ENCODE measurements at regions not wholly inside any gene's neighbourhood (a gene's known extent, or its start where the extent isn't known, plus 50 kb on each side); places are given as distances from the start of the nearest gene placed in this dataset.
"Not testable (repeated sequence)": the region's sequence is repeated elsewhere in the genome, so short reads cannot be mapped to it uniquely, and the experiment has no call there.

DNA sequence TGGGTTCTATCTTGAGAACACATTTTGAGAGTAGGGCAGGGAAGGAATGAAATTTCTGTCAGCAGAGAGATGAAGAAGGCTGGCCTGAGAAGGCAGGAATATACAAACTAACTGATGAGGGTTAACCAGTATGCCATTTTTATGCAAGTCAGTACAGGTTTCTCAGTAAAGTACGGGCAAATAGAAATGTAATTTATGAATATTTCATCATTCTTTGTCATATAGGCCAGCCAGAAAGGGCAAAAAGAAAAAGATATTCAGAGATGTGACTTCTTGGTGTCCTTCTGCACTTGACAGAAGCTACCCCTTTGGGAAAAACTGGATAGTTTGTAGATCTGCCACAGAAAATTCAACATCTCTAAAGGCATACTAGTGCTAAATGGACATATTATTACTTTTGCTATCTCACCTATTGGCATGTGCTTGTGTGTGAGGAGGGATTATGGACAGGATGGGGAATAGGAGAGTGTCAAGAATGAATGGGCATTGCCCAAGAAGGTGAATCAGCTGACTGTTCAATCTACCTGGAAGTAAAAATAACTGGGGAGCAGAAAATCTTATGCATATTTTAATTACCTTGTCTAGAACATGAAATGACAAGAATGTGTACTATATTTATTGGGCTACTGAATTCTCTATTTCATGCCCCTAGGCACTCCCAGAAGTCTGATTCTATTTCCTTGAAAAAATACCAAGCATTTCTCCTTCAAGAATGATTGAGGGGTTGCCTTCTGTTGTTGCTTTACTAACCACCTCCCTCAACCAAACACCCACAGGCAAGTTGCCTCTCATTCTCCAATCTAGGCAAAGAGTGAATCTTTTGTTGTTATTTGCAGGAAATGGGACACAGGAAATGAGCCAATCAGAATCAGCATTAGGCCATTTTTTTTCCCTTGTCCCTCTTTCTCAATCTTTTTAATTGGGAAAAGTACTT, 175.1 kb upstream of the SLC38A2 start:
- DNase-seq (ENCODE audit: low read depth) = peak; percentile 63

- DNase-seq (ENCODE audit: low read depth) = peak; percentile 51
Measured at GRCh38 chr12:46546634-46547273, 174.2 kb upstream of the SLC38A2 start.

DNA sequence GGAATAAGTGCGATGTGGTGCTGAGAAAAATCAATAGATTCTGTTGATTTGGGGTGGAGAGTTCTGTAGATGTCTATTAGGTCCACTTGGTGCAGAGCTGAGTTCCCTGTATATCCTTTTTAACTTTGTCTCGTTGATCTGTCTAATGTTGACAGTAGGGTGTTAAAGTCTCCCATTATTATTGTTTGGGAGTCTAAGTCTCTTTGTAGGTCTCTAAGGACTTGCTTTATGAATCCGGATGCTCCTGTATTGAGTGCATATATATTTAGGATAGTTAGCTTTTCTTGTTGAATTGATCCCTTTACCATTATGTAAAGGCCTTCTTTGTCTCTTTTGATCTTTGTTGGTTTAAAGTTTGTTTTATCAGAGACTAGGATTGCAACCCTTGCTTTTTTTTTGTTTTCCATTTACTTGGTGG, 170.8 kb upstream of the SLC38A2 start:
- not testable (repeated sequence) for DNase-seq (ENCODE audit: low read depth)

- no peak for DNase-seq (ENCODE audit: low read depth)
Measured at GRCh38 chr12:46538976-46539375, 166.4 kb upstream of the SLC38A2 start.

DNA sequence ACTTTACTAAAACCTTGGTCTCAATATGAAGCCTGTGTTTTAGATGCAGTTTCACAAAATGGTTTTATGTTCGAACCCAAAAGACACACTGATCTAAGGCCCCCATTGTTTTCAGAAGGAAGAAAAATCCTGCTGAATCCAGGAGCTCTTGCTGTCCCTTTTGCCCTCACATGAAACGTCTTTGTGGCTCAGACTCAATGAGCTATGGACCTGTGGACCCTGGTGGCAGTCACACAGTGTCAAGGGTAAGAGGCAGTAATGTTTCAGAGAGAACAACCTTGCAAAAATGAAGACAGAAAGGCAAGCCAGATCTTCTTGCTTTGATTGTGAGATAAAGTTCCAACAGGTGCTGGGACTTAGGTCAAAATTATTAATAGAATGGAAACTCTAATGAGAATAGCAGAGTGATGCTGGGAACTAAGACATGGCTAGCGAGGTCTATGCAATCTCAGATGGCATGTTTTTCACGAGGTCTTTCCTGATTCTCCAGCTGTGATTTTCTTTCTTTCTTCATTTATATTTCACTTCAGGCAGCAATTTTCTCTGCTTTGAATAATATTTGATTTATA, 164.9 kb upstream of the SLC38A2 start:
- no peak for DNase-seq (ENCODE audit: low read depth)

GRCh38 chr12:46536316-46536715, 163.7 kb upstream of the SLC38A2 start:
- DNase-seq (ENCODE audit: low read depth) = not testable (repeated sequence)

GRCh38 chr12:46535907-46536306, 163.3 kb upstream of the SLC38A2 start:
- no peak for DNase-seq (ENCODE audit: low read depth)

DNA sequence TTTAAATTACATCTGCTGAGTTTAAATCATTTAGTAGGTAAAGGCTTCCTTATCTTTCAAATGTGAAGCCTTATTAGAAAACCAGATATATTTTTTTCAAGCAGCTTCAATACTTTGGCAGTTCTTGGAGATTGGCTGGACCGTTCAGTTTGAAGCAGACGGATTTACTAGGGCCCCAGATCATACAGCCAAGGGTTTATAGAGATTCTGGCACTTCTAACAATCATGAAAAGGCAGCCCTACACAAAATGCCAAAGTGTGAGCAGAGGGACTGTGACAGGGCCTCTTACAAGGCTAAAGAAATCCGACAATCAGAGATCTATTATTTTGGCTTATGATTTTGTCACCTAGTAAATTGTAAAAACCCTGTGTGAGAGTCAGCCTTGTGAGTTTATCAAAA, 162.8 kb upstream of the SLC38A2 start:
- no peak for DNase-seq (ENCODE audit: low read depth)

GRCh38 chr12:46534327-46534840, 161.8 kb upstream of the SLC38A2 start:
- no peak for DNase-seq (ENCODE audit: low read depth)

GRCh38 chr12:46533723-46534122, 161.2 kb upstream of the SLC38A2 start:
- no peak for DNase-seq (ENCODE audit: low read depth)

DNA sequence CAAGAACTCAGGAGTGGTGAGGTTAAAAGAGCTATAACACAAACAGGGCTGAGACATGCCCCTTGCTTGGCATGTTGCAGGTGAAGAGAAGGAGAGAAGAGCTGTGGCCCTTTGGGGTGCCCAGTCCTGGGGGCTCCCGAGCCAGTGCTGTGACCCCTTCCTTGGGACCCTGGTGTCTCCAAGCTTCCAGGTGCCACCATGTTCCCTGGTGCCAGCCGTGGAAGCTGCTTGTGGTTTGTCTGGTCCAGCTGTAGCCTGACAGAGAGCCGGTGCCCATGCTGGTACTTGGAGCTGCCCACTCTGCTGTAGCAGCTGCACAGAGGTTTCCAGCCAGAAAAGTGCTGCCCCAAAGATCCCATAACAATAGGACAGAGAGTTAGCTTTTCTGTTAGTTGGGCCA, 159.2 kb upstream of the SLC38A2 start:
- DNase-seq (ENCODE audit: low read depth) = no peak

GRCh38 chr12:46531059-46531785, 158.6 kb upstream of the SLC38A2 start:
- no peak for DNase-seq (ENCODE audit: low read depth)

DNA sequence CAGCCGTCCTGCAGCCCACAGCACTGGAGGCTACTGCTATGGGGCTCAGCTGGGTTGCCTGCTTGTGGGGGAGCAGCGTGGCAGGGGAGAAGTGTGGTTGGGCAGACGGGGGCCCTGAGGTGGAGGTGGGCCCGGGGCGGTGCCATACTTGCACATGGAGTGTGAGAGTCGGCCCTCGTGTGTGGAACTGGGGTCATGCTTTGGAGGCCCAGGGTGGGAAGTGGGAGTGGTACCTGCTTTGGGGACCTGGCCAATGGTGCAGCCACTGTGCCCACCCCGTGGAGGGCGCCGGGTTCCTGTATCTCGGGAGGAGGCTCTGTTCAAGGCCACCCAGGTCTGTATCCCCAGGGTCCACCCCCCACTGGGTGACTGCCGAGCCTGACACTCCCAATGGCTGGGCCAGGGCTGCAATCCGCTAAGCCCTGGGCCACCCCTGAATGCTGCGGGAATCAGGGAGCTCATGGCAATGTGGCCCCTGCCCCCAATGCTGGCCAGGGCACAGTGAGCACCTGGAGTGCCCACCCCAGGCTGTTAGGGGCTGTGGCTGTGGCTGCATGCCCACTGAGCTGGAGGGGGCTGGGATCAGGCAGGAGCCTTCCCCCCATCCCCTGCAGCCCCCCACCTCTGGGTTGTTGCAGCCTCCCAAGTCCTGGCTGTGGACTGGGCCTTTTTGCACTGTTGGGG, 157.9 kb upstream of the SLC38A2 start:
- DNase-seq (ENCODE audit: low read depth) = no peak

- DNase-seq (ENCODE audit: low read depth) = no peak
Measured at GRCh38 chr12:46526233-46526632, 153.7 kb upstream of the SLC38A2 start.

DNA sequence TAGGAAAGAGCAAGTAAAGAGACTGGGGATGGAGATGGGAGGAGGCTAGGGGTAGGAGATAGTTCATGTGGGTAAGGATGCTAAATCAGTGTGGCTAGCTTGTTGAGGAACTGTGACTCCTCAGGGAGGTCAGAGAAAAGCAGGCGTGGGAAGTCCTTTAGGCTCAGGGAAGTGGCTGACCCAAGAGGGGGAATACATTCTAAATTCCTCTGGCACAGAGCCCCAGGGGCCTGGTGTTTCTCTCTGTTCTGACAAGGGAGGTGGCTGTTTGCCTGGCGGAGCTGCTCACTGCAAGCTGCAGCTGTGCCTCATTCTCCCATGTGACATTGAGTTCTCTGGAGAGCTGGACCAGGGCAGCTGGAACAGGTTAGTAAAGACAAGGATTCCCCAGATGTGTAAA, 152.2 kb upstream of the SLC38A2 start:
- DNase-seq (ENCODE audit: low read depth) = peak; percentile 60

DNA sequence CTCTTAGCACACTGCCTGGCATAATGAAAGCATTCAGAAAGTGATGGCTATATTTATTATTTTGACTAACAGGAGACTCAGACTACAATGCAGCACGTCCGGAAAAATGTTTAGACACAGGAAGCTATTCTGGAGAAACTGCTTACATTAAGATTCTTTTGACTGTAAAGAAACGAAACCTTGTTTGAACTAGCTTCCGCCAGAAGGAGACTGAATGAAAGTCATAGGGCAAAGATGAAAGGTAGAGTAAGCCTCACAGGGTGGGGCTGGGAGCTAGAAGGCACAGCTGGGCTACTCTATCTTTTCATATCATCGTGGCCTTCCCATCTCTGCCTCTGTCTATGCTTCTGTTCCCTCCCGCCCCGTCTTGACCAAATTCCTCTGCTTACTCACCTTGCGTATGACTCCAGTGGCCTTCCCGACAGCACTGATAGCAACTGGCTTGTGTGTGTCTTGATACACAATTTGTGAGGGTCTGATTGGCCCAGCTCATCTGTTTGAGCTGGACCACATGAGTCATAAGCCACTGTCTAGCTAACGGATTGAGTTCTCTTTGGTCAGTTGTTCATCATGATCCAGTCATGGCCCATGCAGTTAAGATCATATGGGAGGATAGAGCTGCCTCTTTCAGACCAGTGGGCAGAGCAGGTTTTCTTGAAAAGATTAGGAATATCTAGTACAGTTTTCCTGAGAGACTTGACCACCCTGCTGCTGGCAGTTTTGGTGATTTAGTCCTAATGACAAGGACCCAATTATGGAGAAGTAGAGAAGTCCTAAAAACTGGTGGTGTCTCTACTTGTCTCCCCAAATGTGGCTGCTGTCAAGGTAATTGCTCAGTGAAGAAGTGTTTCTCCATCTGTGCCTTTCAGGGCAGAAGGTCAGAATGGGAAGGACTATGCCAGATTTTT, 151.5 kb upstream of the SLC38A2 start:
- DNase-seq (ENCODE audit: low read depth) = peak; percentile 100

DNA sequence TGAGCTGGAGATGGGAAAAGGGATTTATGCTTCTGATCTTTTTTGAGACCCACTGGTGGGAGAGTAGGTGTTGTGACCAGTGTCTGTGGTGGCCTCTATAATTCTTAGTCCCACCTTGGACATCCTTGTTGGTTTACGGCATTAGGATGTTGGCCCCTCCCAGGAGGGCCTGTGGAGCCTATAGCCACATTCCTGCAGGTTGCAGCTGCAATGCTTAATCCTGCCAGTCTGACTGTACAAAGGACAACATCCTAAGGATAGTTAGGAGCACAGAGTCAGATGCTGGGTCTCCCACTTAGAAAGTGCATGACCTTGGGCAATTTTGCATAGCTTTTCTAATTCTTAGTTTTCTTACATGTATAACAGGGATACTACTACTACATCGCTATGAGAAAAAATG, 150.9 kb upstream of the SLC38A2 start:
- DNase-seq (ENCODE audit: low read depth) = peak; percentile 70

GRCh38 chr12:46522071-46522470, 149.5 kb upstream of the SLC38A2 start:
- DNase-seq (ENCODE audit: low read depth) = peak; percentile 9

DNA sequence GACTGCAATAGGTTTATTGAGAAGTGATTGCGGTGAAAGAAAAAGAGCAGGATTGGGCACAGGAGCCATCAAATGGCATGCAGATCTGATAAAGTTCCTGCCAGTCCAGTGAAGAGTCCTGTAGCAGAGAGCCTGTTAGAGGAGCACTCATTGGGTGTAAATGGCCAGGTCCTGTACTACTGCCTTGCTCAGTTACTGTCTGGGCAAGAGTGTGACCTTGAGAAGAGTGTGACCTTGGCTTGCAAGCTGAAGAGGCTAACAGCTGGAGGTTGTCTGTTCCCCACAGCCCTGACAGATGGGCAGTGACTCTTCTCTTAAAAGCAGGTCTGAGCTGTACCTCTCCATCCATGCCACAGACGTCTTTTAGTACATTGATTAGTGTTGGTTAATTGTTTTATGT, 148.6 kb upstream of the SLC38A2 start:
- no peak for DNase-seq (ENCODE audit: low read depth)

DNA sequence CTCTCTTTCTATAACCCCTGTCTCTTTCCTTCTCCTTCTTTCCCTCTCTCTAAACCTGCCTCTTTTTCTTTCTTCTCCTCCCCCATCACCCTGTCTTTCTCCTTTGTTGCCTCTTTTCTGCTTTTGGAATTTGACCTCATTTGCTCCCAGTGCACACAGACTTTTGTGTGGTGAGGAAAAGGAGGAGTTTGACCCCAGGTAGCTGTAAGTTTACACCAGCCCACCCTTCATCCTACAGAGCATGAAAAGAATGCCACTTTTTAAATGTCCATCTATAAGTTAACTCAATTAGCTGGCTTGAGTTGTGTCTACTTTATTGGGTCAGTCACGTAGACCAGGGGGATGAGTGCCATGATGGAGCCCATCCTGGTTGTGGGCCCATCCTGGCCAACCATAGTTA, 146.8 kb upstream of the SLC38A2 start:
- no peak for DNase-seq (ENCODE audit: low read depth)
